ENCODE measurements at regions not wholly inside any gene's neighbourhood (a gene's known extent, or its start where the extent isn't known, plus 50 kb on each side); places are given as distances from the start of the nearest gene placed in this dataset.

- TF ChIP-seq CTCF (IDR thresholded peaks at IDR 0.05), result no peak
- DNase-seq (ENCODE audit: low spot score) (no peak), ATAC-seq (ENCODE audit: low FRiP score) (no peak)
Observed at GRCh38 chr2:83042053-83042452, 1417.0 kb downstream of the SUCLG1 start.

GRCh38 chr2:83022631-83023210 is 1436.4 kb downstream of the SUCLG1 start:
- ATAC-seq (ENCODE audit: low FRiP score), result no peak
- DNase-seq (ENCODE audit: low spot score), result no peak
- no peak for TF ChIP-seq CTCF (IDR thresholded peaks at IDR 0.05)

- TF ChIP-seq CTCF (IDR thresholded peaks at IDR 0.05), result no peak
- DNase-seq (ENCODE audit: low spot score) (no peak), ATAC-seq (ENCODE audit: low FRiP score) (no peak)
Observed at GRCh38 chr2:83017366-83018090, 1441.6 kb downstream of the SUCLG1 start.

GRCh38 chr2:83016343-83017110 is 1442.6 kb downstream of the SUCLG1 start:
- DNase-seq (ENCODE audit: low spot score) (no peak), ATAC-seq (ENCODE audit: low FRiP score) (no peak)
- no peak for TF ChIP-seq CTCF (IDR thresholded peaks at IDR 0.05)

- no peak for TF ChIP-seq CTCF (IDR thresholded peaks at IDR 0.05)
- ATAC-seq (ENCODE audit: low FRiP score) (no peak), DNase-seq (ENCODE audit: low spot score) (no peak)
Observed at GRCh38 chr2:83015900-83016299, 1443.2 kb downstream of the SUCLG1 start.

GRCh38 chr2:83015035-83015715 is 1443.9 kb downstream of the SUCLG1 start:
- ATAC-seq (ENCODE audit: low FRiP score) (no peak), DNase-seq (ENCODE audit: low spot score) (no peak)
- TF ChIP-seq CTCF (IDR thresholded peaks at IDR 0.05), result no peak

All from omental fat pad (tissue), 3 donors.